COLO668 (cell line): ENCODE measurements at regions not wholly inside any gene's neighbourhood (a gene's known extent, or its start where the extent isn't known, plus 50 kb on each side); places are given as distances from the start of the nearest gene placed in this dataset.
A peak's percentile ranks its signal among the peaks of the same experiment; 100 is the strongest.
"Not testable (repeated sequence)": the region's sequence is repeated elsewhere in the genome, so short reads cannot be mapped to it uniquely, and the experiment has no call there.

Experiments used
- DNase-seq: peaks from one replicate; lab custom pipeline; 2025; ENCODE audit not compliant: unreplicated experiment; lab: John Stamatoyannopoulos, UW

DNA sequence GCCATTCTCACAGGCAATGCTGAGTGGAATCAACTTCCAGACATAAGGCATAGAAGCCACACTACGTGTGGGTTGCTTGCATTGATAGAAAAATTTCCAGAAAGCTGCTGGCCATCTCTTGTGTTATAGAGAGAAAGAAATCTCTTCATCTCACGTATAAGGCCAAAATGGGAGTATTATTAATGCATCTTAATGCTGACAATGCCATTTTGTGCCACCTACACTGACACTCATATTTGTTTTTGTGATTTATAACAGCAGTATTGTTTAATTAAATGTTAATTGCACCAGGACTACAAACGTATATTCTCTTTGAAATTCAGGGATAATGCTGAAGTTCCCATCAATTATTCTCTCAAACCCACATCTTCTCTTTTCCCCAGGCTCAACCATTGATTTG lies 56.1 kb upstream of the TMEM132D start:
- no peak for DNase-seq

DNA sequence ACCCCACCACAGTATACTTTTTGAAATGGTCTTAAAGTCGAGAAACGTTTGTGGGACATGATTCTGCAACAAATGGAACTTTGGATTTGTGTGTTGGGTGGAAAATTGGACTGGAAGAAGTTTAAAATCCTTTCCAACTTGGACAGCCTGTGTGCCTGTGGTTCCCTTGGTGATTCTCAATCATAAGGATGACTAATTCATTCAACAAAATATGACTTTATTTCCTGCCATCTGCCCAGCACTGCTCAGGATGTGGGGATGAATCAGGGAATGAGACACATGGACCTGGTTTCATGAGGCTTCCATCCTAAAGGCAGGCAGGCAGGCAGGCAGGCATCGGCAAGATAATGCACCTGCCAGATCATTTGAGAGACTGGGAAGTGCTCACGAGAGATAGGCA lies 57.3 kb upstream of the TMEM132D start:
- DNase-seq: peak; percentile 13

DNA sequence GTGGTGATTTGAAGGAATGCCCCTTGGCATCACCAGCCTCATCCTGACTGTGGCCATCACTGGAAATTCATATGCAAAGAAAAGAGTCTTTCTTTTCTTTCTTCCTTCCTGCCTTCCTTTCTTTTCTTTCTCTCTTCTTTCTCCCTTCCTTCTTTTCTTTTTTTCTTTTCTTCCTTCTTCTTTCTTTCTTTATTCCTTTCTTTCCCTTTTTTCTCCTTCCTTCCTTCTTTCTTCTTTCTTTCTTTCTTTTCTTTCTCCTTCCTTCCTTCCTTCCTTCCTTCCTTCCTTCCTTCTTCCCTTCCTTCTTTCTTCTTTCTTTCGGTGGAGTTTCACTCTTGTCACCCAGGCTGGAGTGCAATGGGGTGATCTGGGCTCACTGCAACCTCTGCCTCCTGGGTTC lies 58.0 kb upstream of the TMEM132D start:
- no peak for DNase-seq

DNA sequence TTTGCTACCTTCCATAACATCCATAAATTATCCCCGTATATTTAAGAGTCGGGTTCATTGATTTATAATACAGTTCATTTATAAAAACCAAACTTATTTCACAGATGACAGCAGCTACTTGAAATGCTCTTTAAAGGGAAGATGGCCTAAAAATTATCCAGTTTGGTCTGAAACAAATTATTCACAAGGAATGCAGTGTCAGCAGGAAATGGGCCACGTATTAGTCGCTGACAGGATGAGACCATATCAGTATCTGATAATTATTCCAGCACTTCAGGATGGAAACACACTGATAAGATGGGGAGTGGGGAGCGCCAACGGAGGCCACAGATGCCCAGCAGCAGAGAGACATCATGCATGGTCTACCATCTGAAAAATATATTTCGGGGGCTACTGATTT lies 60.5 kb upstream of the TMEM132D start:
- no peak for DNase-seq

DNA sequence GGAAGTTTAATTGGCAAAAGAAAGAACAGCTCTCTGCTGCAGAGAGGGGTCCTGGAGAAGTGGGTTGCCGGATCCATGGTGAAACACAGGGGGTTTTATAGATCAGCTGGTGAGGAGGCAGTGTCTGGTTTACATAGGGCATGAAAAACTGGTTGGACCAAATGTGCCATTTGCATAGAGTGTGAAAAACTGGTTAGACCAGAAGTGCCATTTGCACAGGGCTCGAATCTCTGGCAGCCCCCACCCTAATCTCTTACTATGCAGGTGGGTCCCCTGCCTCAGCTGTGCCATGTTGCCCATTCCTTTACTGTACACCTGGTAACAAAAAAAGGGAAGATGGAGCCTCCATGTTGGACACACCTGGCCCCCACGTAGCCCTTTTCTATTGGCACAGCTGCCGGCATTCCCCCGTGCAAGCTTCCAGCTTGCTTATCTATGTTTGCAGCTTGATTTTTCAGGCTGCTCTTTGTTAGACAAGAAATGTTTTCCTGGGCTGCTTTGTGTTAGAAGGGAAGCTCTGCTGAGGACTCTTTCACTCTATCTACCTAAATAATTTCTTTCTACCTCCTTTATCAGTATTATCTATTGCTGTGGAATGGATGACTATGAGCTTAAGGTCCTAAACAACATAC lies 61.1 kb upstream of the TMEM132D start:
- DNase-seq: peak; percentile 54

DNA sequence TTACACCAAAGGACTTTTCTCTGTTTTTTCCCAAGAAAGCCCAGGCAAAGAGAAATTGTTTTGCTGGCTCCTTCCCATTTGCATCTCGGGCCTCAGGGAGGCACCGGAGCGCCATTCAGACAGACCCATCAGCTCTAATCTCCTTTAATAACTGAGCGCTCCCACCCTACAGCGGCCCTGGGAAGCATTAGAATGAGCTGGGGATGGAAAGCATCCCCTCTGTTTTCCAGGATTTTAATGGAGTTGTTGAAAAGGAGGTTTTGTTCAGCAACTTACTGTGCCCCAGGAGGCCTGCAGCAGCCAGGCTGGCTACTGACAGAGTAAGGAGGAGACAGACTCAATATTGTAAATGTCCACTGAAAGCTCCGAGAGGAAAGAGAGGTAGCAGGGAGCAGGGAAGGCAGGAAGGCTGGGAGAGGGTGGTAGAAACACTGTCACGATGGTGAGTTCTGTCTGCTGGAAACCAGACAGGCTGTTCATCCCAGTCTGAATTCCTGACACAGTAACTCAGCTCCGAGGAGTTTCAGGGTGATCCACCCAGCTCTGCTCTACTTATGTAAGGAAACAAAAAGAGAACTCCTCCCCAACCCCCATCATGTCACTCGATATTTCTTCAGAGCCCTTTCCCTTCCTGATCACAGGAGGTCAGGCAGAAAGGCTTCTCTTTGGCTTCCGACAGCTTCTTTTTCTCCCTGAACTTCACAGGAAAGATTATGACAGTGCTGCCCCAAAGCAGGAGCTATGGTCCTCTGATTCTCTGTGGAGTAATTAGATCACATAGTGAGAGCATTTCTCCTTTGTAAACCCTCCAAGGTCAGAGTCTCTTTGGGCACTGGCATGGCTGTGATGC lies 62.5 kb upstream of the TMEM132D start:
- DNase-seq: no peak

DNA sequence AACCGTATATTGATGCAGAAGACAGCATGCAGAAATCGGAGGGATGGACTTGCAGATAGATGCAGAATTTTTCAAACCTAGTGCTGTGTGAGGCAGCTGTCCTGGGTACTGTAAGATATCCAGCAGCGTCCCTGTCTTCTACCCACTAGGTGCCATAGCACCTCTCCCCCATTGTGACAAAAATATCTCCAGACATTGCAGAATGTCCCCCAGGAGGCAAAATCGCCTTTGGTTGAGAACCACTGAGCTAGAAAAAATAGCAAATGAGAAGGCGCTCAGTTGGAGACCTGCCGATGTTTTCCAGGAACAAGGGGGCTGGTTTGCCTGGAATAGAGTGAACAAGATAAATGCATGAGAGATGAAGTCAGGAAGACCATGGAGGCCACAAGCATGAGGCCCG lies 67.9 kb upstream of the TMEM132D start:
- DNase-seq: no peak

DNA sequence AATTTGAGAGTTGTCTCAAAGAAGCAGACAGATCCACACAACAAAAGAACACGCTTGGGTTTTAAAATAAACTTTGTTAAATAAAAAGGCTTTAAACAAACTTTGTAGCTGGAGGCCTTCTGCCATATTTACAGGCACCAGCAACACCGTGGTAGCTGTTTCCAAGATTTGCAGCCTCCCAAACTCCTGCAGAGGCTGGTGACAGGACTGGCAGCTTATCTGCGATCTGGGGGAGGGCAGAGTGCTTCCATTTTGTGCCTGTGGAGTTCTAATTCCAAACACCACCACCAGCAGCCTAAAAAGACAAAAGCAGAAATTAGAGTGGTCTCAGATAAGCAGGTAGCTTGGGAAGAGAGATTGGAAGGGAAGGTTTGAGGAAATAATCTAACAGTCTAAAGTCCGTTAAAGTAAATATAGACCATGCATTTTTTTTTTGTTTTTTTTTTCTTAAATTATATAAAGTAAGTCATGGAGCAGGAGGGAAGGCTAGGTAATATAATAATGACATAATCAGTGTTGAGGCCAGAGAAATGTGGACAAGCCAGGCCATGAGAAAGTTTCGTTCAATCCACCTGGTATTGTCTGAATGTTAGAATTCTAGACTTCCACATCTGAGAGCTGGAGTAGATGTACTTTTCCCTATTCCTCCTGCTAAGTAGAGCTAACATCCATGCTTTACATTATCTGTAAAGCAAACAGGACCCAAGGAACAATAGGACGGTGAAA lies 69.6 kb upstream of the TMEM132D start:
- no peak for DNase-seq

DNA sequence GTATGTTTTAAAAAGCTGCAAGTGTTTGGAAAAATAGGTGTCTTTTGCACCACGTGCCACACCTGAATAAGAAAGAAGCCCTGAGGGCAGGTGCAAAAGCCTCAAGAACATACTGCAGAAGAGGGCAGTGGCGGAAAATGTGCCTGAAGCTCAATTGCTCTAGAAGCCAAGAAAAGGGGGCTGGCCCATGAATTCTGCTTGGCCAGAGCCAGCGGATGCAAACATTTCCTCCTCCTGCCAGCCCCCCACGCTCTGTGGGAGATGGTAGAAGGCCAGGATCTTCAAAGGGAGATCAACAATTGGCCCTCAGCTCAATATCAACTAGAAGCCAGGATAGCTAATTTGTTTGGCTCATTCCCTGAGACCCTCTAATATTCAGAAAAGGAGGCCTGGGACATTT lies 80.3 kb upstream of the TMEM132D start:
- no peak for DNase-seq

DNA sequence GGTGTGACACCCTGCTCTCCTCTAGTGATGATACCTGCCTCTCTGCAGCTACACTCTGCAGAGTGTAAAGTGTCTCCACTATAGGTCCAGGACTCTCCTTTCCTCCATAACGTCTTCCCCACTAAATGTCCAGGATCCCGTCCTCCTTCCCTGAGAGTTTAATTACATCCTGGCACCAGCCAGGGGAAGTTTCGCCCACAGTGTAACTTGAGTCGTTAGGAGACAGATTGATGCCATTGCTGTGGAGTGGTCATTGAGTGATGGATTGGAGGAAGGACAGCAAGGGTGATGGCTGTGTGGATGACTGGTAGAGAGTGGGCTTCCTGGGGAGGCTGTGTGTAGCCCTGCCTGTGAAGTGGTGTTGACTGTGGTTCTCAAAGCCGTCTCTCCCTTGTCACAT lies 84.0 kb upstream of the TMEM132D start:
- no peak for DNase-seq

DNA sequence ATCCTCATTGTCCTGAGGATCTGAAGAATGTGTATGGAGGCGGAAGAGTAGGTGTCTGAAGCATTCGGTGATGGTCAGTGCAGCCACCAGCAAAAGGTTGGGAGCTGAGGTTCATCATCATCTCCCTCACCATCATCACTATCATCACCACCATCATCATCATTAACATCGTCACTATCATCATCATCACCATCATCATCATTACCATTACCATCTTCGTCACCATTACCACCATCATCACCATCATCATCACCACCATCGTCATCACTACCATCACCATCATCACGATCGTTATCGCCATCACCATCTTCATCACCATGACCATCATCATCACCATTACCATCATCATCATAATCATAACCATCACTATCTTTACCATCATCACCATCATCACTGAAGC lies 90.8 kb upstream of the TMEM132D start:
- no peak for DNase-seq

DNA sequence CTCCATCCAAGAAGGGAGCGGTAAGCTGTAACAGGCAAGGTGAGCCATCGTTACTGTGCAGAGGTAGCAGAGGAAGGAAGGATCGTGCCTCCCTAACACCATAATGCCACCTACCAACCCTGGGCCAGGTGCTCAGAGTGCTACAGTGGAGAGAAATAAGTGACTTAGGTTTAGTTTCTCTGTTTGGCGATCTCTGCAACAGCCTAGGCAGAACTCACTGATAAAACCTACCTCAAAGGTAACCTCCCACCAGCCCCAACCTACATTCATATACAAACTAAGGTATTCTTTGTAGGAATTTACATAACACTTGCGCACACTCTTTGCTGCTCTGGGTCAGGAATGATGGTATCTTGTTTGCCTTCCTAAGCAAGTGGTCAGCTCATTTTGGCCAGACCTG lies 93.4 kb upstream of the TMEM132D start:
- no peak for DNase-seq

DNA sequence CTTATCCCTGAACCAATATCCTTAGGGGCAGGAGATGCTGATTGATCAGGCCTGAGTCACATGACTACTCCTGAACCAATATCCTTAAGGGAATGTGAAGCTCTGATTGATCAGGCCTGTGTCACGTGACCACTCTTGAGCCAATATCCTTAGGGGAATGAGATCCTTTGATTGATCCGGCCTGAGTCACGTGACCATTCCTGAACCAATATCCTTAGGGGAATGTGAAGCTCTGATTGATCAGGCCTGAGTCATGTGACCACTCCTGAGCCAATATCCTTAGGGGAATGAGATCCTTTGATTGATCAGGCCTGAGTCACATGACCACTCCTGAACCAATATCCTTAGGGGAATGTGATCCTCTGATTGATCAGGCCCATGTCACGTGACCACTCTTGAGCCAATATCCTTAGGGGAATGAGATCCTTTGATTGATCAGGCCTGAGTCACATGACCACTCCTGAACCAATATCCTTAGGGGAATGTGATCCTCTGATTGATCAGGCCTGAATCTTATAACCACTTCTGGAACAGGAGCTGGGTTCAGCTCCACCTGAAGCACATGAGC lies 100.6 kb upstream of the TMEM132D start:
- not testable (repeated sequence) for DNase-seq

DNA sequence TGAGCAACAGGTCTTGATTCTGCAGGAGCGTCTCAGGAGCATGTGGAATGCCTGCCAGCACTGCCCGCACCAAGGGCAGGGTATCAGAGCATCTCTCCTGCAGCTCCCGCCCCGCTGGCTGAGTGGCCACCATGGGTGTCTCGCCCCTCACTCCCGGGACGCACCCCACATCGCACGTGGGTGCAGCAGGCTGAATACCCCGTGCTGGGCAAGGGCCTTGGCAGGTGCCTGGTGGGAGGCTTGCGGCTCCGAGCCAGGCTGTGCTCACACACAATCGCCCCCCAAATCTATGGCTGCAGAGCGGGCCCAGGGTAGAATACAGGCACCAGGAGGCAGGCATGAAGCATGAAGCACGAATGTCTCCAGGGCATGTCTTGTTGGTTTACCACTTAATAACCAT lies 103.9 kb upstream of the TMEM132D start:
- no peak for DNase-seq

DNA sequence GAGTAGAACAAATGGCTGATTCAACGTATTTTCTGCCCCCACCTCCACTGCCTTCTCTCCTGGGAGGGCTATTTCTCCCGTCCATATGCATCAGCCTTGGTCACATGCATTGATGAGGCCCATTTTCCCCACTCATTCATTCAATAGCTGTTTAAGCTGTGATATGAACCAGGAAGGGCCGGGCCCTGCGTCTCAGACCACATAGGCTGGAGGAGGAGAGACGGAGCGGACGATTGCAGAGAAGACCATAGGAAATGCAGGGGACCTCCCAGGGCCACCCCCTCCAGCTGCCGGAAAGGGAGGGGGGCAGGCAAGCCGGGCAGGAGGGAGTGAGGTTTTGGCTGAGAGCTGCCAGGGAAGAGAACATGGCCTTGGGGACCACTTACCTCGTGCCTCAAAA lies 104.4 kb upstream of the TMEM132D start:
- DNase-seq: no peak

DNA sequence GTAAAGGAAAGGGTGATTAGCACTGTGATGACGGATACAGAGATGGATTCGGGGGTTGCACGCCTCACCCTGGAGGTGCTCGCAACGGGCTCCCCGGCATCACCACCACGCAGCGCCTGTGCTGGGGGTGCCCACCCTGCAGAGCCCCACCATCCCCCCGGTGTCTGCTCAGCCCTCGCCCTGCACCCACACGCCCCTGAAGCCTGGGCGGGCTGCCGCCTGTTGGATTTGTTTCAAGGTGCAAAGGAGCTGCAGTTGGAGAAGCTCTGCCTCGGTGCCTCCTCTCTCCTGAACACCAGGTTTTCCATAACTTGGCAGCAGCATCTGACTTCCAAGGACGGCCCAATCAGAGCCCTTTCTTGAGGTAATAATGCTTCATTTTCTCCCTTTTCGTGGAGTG lies 106.1 kb upstream of the TMEM132D start:
- no peak for DNase-seq

DNA sequence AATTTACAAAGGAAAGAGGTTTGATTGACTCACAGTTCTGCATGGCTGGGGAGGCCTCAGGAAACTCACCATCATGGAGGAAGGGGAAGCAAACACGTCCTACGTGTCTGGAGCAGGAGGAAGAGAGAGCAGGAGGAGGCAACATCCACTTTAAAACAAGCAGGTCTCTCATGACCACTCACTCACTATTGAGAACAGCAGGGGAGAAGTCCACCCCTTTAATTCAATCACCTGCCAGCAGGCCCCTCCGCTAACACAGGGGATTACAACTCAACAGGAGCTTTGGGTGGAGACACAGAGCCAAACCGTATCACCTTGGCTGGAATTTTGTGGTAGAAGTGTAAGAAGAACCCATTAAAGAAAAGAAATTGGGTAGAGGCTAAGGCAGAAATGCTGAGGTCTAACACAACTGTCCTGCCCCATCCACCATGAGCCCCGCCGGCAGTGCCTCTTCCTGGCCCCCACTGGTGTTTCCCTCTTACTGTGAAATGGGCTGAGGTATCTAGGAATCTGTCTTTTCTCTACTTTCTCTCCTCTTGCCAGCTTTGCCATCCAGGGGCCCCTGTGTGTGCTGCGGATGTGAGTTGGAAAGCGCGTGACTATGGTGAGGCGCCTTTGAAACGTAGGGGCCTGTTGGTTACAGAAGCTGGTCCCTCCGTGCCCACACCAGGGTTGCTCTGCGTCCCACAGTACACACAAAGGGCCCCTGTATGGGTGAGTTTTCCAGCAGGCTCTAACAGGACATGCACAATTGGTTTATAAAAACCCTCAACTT lies 108.0 kb upstream of the TMEM132D start:
- DNase-seq: no peak

DNA sequence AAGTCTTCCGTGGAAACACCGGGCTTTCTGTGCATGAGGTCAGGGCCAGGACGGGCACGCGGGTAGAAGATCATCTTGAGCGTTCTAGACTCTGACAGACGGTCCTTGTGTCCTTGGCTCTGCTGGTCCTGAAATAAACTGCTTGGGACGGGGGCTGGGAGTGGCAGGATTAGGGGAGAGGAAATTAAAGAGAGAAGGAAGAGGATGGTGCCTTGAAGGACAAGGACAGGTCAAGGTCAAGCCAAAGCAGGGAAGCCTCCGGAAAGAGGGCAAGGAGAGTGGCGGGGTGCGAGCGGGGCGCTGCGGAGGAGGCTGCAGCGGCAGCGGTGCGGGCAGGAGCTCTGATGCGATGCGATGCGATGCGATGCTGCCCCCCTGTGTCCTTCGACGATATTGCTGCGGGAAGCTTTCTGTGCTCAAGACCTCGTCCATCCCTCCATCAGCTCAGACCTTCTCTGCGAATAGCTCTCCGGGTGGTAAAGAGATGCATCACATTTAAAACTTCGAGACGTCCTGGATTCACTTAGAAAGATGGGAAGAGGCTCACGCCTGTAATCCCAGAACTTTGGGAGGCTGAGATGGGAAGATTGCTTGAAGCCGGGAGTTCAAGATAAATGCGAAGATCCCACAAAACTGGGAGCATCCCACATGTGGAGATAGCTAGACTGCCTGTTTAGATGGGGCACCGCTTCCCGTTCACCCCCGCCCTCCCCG lies 110.1 kb upstream of the TMEM132D start:
- peak; percentile 72 for DNase-seq

DNA sequence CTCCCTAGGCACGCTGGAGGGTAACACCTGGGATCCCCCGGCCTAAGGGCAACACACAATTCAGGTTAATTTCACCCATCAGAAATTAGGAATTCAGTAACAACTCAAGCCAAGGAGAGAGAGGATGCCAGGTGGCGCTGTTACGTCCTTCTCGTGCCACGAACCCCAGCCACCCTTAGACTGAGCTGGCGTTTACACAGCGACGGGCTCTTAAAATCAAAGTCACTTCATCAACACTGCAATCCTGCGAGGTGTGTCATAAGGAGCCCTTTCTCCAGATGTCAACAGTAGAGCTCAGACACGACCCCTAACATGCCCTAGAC lies 110.6 kb upstream of the TMEM132D start:
- peak; percentile 47 for DNase-seq

DNA sequence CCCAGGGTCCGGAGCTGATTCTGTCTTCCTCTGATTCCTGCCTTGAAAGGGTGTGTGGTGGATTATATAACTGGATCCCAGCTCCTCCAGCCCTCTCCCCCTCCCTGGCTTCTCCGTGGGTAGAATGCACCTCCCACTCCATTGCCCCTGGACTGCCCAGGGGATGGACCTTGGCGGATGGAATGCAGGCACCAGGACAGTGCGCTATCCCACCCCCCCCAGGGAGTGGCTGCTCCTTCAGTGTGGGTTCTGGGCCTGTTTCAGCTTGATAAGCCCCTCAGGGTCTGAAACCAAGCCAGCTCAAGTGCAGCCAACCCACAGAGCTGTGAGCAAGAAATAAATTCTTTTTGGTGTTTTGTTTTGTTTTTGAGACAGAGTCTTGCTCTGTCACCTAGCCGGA lies 112.4 kb upstream of the TMEM132D start:
- DNase-seq: no peak

DNA sequence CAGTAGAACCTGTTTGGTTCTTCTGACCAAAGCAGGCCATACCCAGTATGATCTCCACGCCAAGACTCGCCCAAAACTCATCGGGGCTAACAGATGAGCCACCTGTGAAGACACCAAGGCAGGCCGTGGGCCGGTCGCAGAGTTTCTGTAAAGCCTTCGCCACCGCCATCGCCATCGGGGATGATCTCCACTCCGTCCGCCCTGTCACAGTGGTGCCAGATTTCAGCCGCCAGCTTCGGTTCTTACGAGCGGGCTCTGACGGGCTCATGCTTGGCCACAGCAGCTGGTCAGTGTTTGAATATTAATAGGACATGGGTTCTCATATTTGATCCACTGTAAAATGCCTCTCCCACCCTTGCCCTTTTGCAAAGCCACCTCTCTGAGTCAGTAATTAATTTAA lies 113.2 kb upstream of the TMEM132D start:
- DNase-seq: no peak
